SKM-1 (cell line): ENCODE measurements at regions not wholly inside any gene's neighbourhood (a gene's known extent, or its start where the extent isn't known, plus 50 kb on each side); places are given as distances from the start of the nearest gene placed in this dataset.
"Not testable (repeated sequence)": the region's sequence is repeated elsewhere in the genome, so short reads cannot be mapped to it uniquely, and the experiment has no call there.

ENCODE experiments used
- DNase-seq: peaks from one replicate; lab custom pipeline; 2025; ENCODE audit not compliant: unreplicated experiment; lab: John Stamatoyannopoulos, UW

- no peak for DNase-seq
These were observed 253.7 kb upstream of the DIAPH2 start for GRCh38 chrX:96430756-96431455.

DNA sequence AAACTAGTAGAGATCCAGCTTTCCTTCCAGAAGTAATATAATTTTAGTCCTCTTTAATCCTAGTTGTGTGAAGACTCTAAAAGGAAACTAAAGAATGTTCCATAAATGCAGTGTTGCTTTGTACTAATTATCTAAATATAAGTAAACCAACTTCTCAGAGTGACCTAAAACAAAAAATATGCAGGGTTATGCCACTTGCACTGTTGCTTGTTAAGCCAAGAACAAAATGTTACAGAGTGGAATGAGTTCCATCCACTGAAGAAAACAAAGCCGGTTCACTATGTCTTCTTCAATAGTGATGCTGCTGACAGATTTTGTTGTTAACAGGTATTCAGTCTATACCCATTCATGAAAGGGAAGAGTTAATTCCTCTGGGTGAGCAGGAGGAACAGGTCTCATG is 252.0 kb upstream of the DIAPH2 start:
- DNase-seq: no peak

GRCh38 chrX:96433409-96434077 is 251.1 kb upstream of the DIAPH2 start:
- DNase-seq: no peak

DNA sequence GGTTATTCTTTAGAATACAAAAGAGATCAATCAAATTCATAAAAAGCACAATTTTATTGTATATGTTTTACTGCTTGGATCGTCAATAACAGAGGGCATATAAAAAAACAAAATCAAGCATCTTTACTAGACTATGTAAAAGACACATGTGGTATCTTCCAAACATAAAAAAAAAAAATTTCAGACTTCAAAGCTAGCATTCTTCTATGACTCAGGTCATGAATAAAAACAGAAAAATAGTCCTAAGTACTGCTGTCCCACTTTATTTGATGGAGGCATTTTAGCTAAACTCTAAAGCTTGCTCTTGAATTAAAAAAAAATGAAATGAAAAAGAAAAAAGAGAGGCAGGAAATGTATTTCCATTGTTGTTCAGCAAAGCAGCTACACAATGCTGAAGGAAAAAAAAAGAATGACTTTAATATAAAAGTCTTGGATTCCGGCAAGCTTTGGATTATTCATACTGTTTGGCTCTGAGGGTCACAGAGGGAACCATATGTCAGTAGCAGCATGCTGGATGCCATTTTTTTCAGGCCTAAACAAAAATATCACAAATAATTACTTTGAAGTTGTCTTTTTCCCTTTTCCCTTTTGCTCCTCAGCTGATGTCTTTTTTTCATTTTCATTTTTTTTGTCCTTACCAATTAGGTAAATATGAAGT is 249.1 kb upstream of the DIAPH2 start:
- DNase-seq: no peak

GRCh38 chrX:96436105-96436504 is 248.5 kb upstream of the DIAPH2 start:
- no peak for DNase-seq

GRCh38 chrX:96438803-96439202 is 245.8 kb upstream of the DIAPH2 start:
- DNase-seq: no peak

GRCh38 chrX:96440941-96441340 is 243.7 kb upstream of the DIAPH2 start:
- DNase-seq: no peak

DNA sequence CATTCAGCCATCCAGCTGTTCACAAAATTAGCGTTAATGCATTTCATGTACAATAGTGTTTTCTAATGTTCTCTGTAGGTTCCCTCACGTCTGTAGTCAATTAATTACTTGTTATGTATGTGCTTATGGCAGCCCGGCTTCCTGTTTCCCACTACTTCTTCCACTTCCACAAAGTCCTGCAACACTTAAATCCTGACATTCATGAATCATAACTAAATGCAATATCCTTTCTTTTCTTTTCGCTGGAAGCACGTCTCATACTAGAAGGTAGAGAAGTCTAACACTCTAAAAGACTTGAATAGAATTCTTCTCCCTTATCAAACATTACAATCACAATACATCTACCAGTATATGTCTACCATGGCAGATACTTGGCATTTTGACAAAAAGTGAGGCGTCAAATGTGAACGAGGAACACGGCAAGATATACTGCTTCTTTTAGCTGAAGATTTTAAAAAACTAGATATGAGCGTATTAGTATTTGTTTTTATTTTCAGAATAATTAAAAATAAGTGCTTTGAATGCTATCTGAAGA is 239.0 kb upstream of the DIAPH2 start:
- no peak for DNase-seq

DNA sequence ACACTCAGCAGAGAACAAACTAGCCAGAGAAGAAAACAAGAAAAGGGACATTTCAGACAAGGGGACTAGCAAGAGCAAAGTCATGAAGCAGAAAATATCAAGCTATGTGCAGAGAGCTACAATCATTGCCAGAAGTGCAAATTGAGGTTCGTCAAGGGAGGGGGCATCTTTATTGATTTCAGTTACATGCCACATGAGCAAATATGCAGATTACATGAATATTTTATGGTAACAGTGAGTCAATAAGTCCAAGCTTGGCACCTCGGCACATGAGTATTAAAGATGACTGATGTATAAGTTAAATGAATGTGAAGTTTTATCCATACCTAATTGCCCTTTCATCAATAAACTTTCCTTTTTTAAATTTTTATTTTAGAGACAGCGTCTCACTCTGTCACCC is 238.1 kb upstream of the DIAPH2 start:
- no peak for DNase-seq

GRCh38 chrX:96447161-96447560 is 237.5 kb upstream of the DIAPH2 start:
- DNase-seq: no peak

DNA sequence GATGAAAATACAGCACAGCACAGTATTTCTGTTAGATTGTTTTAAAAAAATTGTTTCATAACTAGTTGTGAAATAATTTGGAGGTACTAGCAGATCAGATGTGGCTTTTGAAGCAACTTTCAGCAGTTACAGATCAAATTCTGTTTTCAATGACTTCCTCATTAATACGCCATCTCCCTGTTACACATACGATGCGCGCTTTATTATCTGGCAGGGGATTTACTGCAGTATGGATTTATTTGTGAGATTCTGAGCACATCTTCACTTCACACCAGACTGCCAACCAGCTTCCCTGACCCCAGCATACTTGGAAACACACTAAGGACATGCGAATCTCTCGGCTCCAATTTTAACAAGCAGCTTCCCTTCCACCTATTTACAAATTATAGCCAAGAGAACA is 235.5 kb upstream of the DIAPH2 start:
- DNase-seq: no peak

DNA sequence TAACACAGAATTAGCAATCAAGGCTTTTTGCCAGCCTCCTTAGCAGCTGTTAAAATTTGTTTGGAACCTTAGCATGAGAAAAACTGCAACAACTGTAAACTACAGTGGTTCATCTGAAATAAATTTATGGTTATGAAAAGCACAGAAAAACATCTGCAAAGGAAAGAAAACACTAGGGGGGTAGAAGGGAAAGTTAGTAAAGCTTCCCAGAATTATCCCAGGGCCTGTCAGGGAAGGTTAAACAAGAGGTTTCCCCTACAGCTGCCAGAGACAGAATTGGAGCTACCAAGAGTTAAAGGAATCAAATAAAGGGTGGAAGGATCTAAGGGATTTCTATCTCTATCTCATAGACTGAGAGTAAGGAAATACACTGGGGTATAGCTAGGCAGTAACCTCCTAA is 234.7 kb upstream of the DIAPH2 start:
- no peak for DNase-seq

DNA sequence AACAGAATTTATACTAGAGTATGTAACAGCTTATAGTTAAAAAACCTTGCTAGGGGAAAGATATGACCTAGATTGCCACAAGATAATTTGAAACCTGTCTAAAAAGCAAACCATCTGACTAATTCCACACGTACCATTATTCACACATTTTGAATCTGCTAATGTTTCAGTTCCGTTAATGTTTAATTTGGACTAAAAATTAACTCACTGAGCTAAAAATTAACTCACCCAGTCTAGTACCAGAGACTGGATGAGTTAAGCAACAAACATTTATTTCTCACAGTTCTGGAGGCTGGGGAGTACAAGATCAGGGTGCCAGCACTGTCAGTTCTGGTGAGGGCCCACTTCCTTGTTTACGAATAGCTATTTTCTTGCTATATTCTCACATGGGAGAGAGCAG is 231.5 kb upstream of the DIAPH2 start:
- DNase-seq: no peak

- no peak for DNase-seq
These were observed 229.6 kb upstream of the DIAPH2 start for GRCh38 chrX:96455078-96455477.

- no peak for DNase-seq
These were observed 219.6 kb upstream of the DIAPH2 start for GRCh38 chrX:96464880-96465558.

DNA sequence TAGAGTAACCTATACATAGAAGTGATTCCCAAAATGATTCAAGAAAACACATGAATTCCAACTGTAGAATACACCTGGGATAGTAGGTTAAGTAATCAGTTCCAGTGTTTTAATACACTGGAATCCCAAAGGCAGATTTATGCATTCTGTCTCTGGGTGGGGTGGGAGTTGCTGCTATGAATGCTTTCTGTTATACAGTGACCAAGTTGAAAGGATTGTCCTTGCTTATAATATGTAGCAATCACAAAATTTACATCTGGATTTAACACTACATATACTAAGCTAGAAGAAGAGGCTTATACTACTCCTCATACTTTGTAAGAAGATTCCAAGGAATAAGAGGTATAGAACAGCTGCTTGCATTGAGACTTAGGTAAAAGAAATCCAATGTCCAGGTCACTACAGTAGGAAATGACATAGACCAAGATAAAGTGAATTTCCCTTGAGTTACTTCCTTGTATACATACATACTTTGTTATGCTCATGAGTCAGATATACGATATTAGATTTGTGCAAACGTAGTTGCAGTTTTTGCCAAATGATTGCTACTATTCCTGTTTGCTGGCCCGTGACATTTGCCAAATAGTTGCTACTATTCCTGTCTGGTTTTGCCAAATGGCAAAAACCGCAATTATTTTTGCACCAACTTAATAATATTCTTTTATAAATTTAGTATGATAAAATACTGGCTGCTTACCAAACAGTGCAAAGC is 210.5 kb upstream of the DIAPH2 start:
- no peak for DNase-seq

DNA sequence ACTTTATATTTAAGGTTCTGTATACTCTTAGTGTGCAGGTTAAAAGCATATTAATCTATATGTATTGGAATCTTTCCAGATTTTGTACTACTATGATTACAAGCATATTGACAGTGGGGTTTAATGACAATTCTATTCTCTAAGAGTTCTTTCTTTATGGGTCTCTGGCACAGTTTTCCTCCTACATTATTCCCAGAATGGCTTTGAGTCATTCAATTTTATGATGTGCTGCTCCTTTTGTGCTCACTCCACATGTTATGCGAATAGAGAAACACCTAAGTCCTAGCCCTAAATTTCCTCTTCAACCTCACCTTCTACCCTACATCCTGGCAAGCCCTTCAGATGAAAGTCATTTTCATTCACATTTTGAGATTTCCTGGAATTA is 209.9 kb upstream of the DIAPH2 start:
- DNase-seq: no peak

GRCh38 chrX:96480081-96480480 is 204.6 kb upstream of the DIAPH2 start:
- DNase-seq: no peak

DNA sequence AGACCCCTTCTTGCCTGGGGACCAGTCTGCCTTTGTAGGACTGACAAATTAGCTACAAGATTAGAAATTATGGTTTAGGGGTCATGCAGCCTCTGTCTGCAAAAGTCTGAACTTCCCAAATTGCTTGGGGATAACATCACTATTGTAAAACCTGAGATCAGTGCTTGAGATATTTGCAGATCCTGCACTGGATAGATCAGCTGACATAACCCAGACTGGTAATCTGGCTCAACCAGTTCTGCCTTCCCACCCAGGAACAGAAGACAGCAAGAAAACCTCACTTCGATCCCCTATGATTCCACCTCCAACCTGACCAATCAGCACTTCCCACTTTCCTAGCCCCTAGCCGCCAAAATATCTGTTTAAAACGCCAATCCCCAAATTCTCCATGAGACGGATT is 202.8 kb upstream of the DIAPH2 start:
- no peak for DNase-seq

GRCh38 chrX:96483647-96484160 is 200.9 kb upstream of the DIAPH2 start:
- DNase-seq: no peak

- not testable (repeated sequence) for DNase-seq
These were observed 198.0 kb upstream of the DIAPH2 start for GRCh38 chrX:96486687-96487086.
